MM.1S (cell line): ENCODE measurements at regions not wholly inside any gene's neighbourhood (a gene's known extent, or its start where the extent isn't known, plus 50 kb on each side); places are given as distances from the start of the nearest gene placed in this dataset.

Source experiments
- DNase-seq: peaks from one replicate; pipeline ENCODE4 v3.0.0-alpha.2; 2015
- H2AFZ ChIP-seq: fragments of 300-600 bp; sonication (generic); 2 replicates; pipeline ENCODE4 v1.6.0; 2016; ENCODE audit warnings: antibody characterized with exemption, low read length
- H3F3A ChIP-seq: fragments of 300-600 bp; sonication (generic); 2 replicates; pipeline ENCODE4 v1.6.1; 2016; ENCODE audit warnings: mild to moderate bottlenecking, antibody characterized with exemption, low read length, moderate library complexity, mixed read lengths; ENCODE audit not compliant: insufficient read depth
- H3K27ac ChIP-seq: fragments of 300-600 bp; sonication (generic); 2 replicates; pipeline ENCODE4 v1.5.1; 2016; ENCODE audit warnings: mild to moderate bottlenecking, low read length
- H3K27me3 ChIP-seq: fragments of 300-600 bp; sonication (generic); replicated peaks from 2 replicates; pipeline ENCODE4 v1.6.0; 2016; ENCODE audit warnings: low read length; ENCODE audit not compliant: insufficient read depth
- H3K36me3 ChIP-seq: fragments of 300-600 bp; sonication (generic); replicated peaks from 2 replicates; pipeline ENCODE4 v1.6.1; 2016; ENCODE audit warnings: mild to moderate bottlenecking, low read length, mixed read lengths; ENCODE audit not compliant: insufficient read depth
- H3K4me1 ChIP-seq: fragments of 300-600 bp; sonication (generic); 2 replicates; pipeline ENCODE4 v1.6.1; 2016; ENCODE audit warnings: low read length, mixed read lengths
- H3K4me2 ChIP-seq: fragments of 300-600 bp; sonication (generic); 2 replicates; pipeline ENCODE4 v1.6.0; 2016; ENCODE audit warnings: low read depth, low read length
- H3K4me3 ChIP-seq: fragments of 300-600 bp; sonication (generic); 2 replicates; pipeline ENCODE4 v1.5.1; 2016; ENCODE audit warnings: low read length, mixed read lengths
- H3K79me2 ChIP-seq: fragments of 300-600 bp; sonication (generic); 2 replicates; pipeline ENCODE4 v1.6.1; 2016; ENCODE audit warnings: mixed run types, low read length, mixed read lengths
- H3K9ac ChIP-seq: fragments of 300-600 bp; sonication (generic); 2 replicates; pipeline ENCODE4 v1.6.1; 2016; ENCODE audit warnings: low read length, mixed read lengths
- H3K9me2 ChIP-seq: fragments of 300-600 bp; sonication (generic); replicated peaks from 2 replicates; pipeline ENCODE4 v1.6.1; 2016; ENCODE audit warnings: mild to moderate bottlenecking, low read length, mixed read lengths; ENCODE audit not compliant: insufficient read depth
- H3K9me3 ChIP-seq: fragments of 300-600 bp; sonication (generic); replicated peaks from 2 replicates; pipeline ENCODE4 v1.6.1; 2016; ENCODE audit warnings: mild to moderate bottlenecking, low read length, mixed read lengths; ENCODE audit not compliant: insufficient read depth
- H4K20me1 ChIP-seq: fragments of 300-600 bp; sonication (generic); 2 replicates; pipeline ENCODE4 v1.6.1; 2016; ENCODE audit warnings: mild to moderate bottlenecking, low read length, moderate library complexity, mixed read lengths; ENCODE audit not compliant: insufficient read depth
- EZH2 ChIP-seq: fragments of 300-600 bp; sonication (generic); optimal IDR thresholded peaks from 2 replicates; pipeline ENCODE3; 2017; ENCODE audit warnings: low read depth, mild to moderate bottlenecking, antibody characterized with exemption, low read length, mixed read lengths
- EZH2phosphoT487 ChIP-seq: fragments of 300-600 bp; sonication (generic); IDR thresholded peaks from 2 replicates; pipeline ENCODE4 v1.6.1; 2018; ENCODE audit warnings: antibody characterized with exemption, low read length
- TF ChIP-seq, protein P1 (sequence below): fragments of 300-600 bp; sonication (generic); IDR thresholded peaks from 2 replicates; pipeline ENCODE4 v1.5.1; 2016; ENCODE audit warnings: antibody characterized with exemption, low read length, mixed read lengths

- no peak overlapping the region for H3K27ac ChIP-seq
- no peaks in the 10 kb centered on the region for H3K79me2 ChIP-seq
- no peak for DNase-seq
- no peak overlapping the region for H2AFZ ChIP-seq
- H3K4me2 ChIP-seq: no peak overlapping the region
- no peaks in the 10 kb centered on the region for H4K20me1 ChIP-seq
- no peaks in the 10 kb centered on the region for H3K4me1 ChIP-seq
- no peaks in the 10 kb centered on the region for H3K9me3 ChIP-seq
- no peaks in the 10 kb centered on the region for H3K27me3 ChIP-seq
- no peaks in the 10 kb centered on the region for H3F3A ChIP-seq
- no peaks in the 10 kb centered on the region for H3K36me3 ChIP-seq
- TF ChIP-seq, protein P1, sequence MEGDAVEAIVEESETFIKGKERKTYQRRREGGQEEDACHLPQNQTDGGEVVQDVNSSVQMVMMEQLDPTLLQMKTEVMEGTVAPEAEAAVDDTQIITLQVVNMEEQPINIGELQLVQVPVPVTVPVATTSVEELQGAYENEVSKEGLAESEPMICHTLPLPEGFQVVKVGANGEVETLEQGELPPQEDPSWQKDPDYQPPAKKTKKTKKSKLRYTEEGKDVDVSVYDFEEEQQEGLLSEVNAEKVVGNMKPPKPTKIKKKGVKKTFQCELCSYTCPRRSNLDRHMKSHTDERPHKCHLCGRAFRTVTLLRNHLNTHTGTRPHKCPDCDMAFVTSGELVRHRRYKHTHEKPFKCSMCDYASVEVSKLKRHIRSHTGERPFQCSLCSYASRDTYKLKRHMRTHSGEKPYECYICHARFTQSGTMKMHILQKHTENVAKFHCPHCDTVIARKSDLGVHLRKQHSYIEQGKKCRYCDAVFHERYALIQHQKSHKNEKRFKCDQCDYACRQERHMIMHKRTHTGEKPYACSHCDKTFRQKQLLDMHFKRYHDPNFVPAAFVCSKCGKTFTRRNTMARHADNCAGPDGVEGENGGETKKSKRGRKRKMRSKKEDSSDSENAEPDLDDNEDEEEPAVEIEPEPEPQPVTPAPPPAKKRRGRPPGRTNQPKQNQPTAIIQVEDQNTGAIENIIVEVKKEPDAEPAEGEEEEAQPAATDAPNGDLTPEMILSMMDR: no peak
- TF ChIP-seq EZH2phosphoT487 (no peak), EZH2 (no peak)
- no peaks in the 10 kb centered on the region for H3K9me2 ChIP-seq
- no peak overlapping the region for H3K4me3 ChIP-seq
- no peak overlapping the region for H3K9ac ChIP-seq
These were observed 2172.0 kb downstream of the TP53TG3F start for GRCh38 chr16:35631261-35631945.

- H3K4me3 ChIP-seq: no peak overlapping the region
- no peaks in the 10 kb centered on the region for H3K36me3 ChIP-seq
- H4K20me1 ChIP-seq: no peaks in the 10 kb centered on the region
- H3F3A ChIP-seq: no peaks in the 10 kb centered on the region
- no peak overlapping the region for H3K9ac ChIP-seq
- no peak overlapping the region for H3K27ac ChIP-seq
- no peaks in the 10 kb centered on the region for H3K27me3 ChIP-seq
- no peak for TF ChIP-seq EZH2phosphoT487
- TF ChIP-seq, protein P1: no peak
- TF ChIP-seq EZH2: no peak
- DNase-seq: no peak
- no peaks in the 10 kb centered on the region for H3K9me3 ChIP-seq
- H2AFZ ChIP-seq: no peak overlapping the region
- H3K4me2 ChIP-seq: no peak overlapping the region
- H3K9me2 ChIP-seq: no peaks in the 10 kb centered on the region
- no peaks in the 10 kb centered on the region for H3K4me1 ChIP-seq
- no peaks in the 10 kb centered on the region for H3K79me2 ChIP-seq
These were observed 2177.2 kb downstream of the TP53TG3F start for GRCh38 chr16:35636480-35637230.

DNA sequence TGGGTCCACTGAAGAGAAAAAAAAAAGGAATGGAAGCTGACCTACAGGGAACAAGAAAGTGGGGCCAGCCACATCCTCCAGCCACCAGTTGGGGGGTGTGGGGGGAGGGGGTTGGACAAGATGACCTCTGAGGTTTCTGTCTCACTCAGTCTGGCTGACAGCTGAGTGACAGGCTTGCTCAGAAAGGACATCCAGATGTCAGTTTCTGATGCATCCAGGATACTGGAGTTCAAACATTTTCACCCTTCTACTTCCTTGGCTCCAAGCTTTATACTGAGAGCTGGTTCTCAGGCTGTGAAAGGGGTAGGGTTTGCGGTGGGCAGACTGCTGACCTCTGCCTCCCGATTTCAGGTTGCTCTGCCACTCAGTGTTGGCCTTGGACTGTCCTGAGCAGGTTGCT lies 2178.3 kb downstream of the TP53TG3F start:
- DNase-seq: no peak
- Histone ChIP-seq H3K27me3 (no peaks in the 10 kb centered on the region), H3K27ac (no peak overlapping the region), H2AFZ (no peak overlapping the region), H3K4me2 (no peak overlapping the region), H3F3A (no peaks in the 10 kb centered on the region), H3K36me3 (no peaks in the 10 kb centered on the region), H3K9me2 (no peaks in the 10 kb centered on the region), H4K20me1 (no peaks in the 10 kb centered on the region), H3K79me2 (no peaks in the 10 kb centered on the region), H3K4me3 (no peak overlapping the region), H3K9me3 (no peaks in the 10 kb centered on the region), H3K4me1 (no peaks in the 10 kb centered on the region), H3K9ac (no peak overlapping the region)
- TF ChIP-seq EZH2: no peak
- TF ChIP-seq, protein P1: no peak
- no peak for TF ChIP-seq EZH2phosphoT487
